ENCODE measurements at regions not wholly inside any gene's neighbourhood (a gene's known extent, or its start where the extent isn't known, plus 50 kb on each side); places are given as distances from the start of the nearest gene placed in this dataset.

- no peak overlapping the region for H3K4me3 ChIP-seq (ENCODE audit: low read depth, low read length)
- in situ Hi-C loops (cut with HindIII; ENCODE audit: low sequenced_read_pairs): no loop called here
- TF ChIP-seq, protein P1, sequence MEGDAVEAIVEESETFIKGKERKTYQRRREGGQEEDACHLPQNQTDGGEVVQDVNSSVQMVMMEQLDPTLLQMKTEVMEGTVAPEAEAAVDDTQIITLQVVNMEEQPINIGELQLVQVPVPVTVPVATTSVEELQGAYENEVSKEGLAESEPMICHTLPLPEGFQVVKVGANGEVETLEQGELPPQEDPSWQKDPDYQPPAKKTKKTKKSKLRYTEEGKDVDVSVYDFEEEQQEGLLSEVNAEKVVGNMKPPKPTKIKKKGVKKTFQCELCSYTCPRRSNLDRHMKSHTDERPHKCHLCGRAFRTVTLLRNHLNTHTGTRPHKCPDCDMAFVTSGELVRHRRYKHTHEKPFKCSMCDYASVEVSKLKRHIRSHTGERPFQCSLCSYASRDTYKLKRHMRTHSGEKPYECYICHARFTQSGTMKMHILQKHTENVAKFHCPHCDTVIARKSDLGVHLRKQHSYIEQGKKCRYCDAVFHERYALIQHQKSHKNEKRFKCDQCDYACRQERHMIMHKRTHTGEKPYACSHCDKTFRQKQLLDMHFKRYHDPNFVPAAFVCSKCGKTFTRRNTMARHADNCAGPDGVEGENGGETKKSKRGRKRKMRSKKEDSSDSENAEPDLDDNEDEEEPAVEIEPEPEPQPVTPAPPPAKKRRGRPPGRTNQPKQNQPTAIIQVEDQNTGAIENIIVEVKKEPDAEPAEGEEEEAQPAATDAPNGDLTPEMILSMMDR (IDR thresholded peaks at IDR 0.05; ENCODE audit: low read depth, low read length, missing control alignments): no peak
- DNase-seq (ENCODE audit: low read depth): no peak
These were observed 264.4 kb downstream of the DUSP6 start for GRCh38 chr12:89087876-89088275.

GRCh38 chr12:89087149-89087825, 265.0 kb downstream of the DUSP6 start:
- in situ Hi-C loops (cut with HindIII; ENCODE audit: low sequenced_read_pairs): no loop called here
- no peak overlapping the region for H3K4me3 ChIP-seq (ENCODE audit: low read depth, low read length)
- TF ChIP-seq, protein P1 (IDR thresholded peaks at IDR 0.05; ENCODE audit: low read depth, low read length, missing control alignments): no peak
- DNase-seq (ENCODE audit: low read depth): no peak

GRCh38 chr12:89085421-89085820, 266.9 kb downstream of the DUSP6 start:
- DNase-seq (ENCODE audit: low read depth): no peak
- H3K4me3 ChIP-seq (ENCODE audit: low read depth, low read length): no peak overlapping the region
- TF ChIP-seq, protein P1 (IDR thresholded peaks at IDR 0.05; ENCODE audit: low read depth, low read length, missing control alignments): no peak
- in situ Hi-C loops (cut with HindIII; ENCODE audit: low sequenced_read_pairs): no loop called here

- no peak overlapping the region for H3K4me3 ChIP-seq (ENCODE audit: low read depth, low read length)
- TF ChIP-seq, protein P1 (IDR thresholded peaks at IDR 0.05; ENCODE audit: low read depth, low read length, missing control alignments): no peak
- peak; percentile 72 for DNase-seq (ENCODE audit: low read depth)
- in situ Hi-C loops (cut with HindIII; ENCODE audit: low sequenced_read_pairs): no loop called here
These were observed 267.6 kb downstream of the DUSP6 start for GRCh38 chr12:89084751-89085150.

DNA sequence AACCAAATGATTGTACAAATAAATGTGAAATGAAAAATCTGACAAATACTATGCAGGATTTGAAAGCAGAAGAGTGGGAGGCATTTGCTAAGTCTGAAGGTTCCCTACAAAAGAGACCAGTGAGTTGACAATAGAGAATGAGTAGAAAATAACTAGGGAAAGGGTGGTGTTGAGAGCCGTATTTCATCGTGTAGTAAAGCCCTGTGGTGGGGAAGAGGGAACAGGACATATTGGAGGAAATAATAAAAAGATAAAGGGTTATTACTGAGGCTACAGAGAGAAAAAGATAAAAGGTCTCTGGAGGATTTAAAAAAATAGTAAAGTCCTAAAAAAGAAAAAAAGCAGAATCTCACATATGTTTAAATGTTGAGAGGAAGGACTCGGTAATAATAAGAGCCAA, 268.8 kb downstream of the DUSP6 start:
- no peak for DNase-seq (ENCODE audit: low read depth)
- H3K4me3 ChIP-seq (ENCODE audit: low read depth, low read length): no peak overlapping the region
- in situ Hi-C loops (cut with HindIII; ENCODE audit: low sequenced_read_pairs): no loop called here
- TF ChIP-seq, protein P1 (IDR thresholded peaks at IDR 0.05; ENCODE audit: low read depth, low read length, missing control alignments): no peak

GRCh38 chr12:89082370-89082753, 269.9 kb downstream of the DUSP6 start:
- TF ChIP-seq, protein P1 (IDR thresholded peaks at IDR 0.05; ENCODE audit: low read depth, low read length, missing control alignments): no peak
- in situ Hi-C loops (cut with HindIII; ENCODE audit: low sequenced_read_pairs): no loop called here
- H3K4me3 ChIP-seq (ENCODE audit: low read depth, low read length): no peak overlapping the region
- DNase-seq (ENCODE audit: low read depth): no peak
